CD4-positive, alpha-beta T cell treated with Interleukin-15 for 4 hours (primary cell): ENCODE measurements at regions not wholly inside any gene's neighbourhood (a gene's known extent, or its start where the extent isn't known, plus 50 kb on each side); places are given as distances from the start of the nearest gene placed in this dataset.
"Not testable (repeated sequence)": the region's sequence is repeated elsewhere in the genome, so short reads cannot be mapped to it uniquely, and the experiment has no call there.

Experiments used
- DNase-seq: peaks from one replicate; pipeline ENCODE4 v3.0.0-alpha.2; 2020; ENCODE audit warnings: low spot score

DNA sequence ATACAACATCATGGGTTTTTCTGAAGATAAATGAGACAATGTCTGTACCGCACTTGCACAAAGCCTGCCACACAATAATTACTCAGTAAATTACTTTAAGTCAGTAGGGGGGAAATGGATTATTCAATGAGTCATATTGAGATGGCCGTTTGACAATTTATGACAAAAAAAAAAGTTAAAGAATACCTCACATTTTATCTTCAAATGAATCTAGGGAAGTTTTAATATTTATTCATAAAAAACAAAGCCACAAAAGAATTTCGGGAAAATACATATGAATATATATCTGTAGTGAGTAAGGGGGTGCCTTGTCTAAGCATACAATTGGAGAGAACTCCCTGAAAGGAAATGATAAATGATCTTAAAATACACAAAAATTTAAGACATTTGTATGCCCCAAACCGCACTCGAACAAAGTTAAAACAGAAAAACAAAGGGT is 197.0 kb upstream of the SLC7A11 start:
- DNase-seq, result no peak

DNA sequence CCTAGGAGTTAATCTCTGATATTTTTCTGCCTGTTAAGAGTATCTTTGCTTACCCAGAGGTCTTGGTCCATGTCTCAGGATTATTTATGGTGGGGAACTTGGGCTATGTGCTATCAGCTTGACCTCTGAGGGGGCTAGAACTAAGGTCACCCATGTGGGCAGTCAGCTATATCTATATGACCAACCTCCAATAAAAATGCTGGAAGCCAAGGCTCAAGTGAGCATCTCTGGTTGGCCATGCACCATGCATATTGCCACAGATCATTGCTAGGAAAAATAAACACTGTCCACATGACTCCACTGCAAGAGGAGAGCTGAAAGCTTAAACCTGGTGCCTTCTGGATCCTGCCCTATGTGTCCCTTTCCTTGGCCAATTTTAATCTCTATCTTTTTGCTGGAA is 196.5 kb upstream of the SLC7A11 start:
- DNase-seq, result no peak

DNA sequence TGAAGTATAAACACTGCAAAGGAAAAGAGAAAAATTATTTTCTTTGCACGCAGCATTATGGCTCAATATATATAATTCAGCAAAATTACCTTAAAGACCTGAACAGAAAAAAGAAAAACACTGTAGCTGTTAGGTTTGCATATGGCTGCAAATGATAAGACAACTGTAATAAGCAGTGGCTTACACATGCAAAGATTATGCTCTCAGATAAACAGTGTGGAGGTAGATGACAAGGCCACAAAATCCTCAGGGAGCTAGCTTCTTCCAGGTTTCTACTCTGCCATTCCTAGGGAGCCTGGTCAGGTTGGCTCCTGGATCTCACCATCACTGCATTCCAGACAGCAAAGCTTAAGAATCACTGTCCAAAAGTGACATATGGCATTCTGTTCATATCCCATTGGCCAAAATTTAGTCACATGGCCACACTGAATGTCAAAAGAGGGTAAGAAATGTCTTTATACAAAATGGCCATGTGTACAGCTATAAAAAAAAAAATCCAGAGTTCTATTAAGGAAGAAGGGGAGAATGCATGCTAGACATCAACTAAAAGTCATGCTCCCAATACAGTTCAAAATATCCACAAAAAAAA is 195.2 kb upstream of the SLC7A11 start:
- DNase-seq, result no peak

DNA sequence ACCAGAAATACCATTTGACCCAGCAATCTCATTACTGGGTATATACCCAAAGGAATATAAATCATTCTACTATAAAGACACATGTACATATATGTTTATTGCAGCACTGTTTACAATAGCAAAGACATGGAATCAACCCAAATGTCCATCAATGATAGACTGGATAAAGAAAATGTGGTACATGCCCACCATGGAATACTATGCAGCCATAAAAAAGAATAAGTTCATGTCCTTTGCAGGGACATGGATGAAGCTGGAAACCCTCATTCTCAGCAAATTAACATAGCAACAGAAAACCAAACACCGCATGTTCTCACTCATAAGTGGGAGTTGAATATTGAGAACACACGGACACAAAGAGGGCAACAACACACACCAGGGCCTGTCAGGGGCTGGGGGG is 193.6 kb upstream of the SLC7A11 start:
- not testable (repeated sequence) for DNase-seq

DNA sequence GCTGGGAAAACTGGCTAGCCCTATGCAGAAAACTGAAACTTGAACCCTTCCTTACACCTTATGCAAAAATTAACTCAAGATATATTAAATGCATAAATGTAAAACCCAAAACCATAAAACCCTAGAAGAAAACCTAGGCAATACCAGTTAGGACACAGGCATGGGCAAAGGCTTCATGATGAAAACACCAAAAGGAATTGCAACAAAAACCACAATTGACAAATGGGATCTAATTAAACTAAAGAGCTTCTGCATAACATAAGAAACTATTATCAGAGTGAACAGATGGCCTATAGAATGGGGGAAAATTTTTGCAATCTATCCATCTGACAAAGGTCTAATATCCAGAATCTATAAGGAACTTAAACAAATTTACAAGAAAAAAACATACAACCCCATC is 192.9 kb upstream of the SLC7A11 start:
- not testable (repeated sequence) for DNase-seq

GRCh38 chr4:138428611-138429010 is 186.5 kb upstream of the SLC7A11 start:
- DNase-seq, result no peak

GRCh38 chr4:138426786-138427185 is 184.6 kb upstream of the SLC7A11 start:
- DNase-seq, result no peak

DNA sequence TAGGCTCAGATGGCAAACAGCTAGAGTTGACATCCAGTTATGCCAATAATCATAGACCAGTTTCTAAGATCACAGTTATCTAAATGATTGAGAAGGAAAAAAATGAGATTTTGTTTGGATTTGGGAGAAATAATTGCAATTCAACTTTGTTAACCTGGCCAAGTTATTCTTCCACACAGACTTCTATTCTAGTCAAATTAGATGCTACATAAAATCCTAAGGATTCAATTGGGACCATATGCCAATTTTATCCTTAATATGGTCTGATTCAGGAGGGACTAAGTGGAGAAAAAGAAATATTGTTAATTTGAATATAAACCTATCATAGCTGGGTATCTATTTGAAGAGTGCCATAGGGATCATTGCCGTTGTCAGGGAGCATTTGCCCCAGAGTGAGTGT is 178.3 kb upstream of the SLC7A11 start:
- DNase-seq, result no peak

DNA sequence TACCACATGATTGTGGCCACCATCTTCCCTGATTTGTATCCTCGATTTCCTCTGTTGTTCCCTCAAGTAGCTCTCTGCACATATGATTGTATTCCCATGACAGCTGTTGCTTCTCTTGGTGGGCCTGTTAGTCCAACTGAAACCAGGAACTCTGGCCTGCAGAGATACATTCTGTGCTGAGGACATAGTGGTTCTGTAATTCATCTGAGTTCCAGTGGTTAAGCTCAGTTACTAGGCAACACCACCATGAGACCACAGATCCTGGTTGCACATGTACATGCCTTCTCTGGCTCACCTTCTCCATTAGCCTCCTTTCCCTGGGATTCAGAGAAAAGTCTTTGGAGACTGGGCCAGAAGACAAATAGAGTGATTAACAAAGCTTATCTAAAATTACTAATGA is 172.1 kb upstream of the SLC7A11 start:
- DNase-seq, result no peak

- no peak for DNase-seq
These were observed 171.1 kb upstream of the SLC7A11 start for GRCh38 chr4:138413273-138413672.

DNA sequence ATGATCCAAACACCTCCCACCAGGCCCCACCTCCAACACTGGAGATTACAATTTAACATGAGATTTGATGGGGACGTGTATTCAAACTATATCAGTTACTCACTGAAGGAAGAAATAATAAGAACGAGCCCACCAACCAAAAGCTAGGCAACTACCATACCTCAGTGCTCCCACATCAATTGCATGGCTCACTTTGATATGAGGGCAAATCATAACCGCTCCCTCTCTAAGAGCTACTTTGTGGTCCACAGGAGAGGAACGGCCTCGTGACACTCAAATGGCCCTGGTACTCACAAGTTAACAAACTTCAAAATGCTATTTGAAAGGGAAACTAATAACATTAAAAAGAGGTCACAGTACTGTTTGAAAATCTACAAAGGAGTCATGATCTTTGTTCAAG is 170.7 kb upstream of the SLC7A11 start:
- DNase-seq, result no peak

DNA sequence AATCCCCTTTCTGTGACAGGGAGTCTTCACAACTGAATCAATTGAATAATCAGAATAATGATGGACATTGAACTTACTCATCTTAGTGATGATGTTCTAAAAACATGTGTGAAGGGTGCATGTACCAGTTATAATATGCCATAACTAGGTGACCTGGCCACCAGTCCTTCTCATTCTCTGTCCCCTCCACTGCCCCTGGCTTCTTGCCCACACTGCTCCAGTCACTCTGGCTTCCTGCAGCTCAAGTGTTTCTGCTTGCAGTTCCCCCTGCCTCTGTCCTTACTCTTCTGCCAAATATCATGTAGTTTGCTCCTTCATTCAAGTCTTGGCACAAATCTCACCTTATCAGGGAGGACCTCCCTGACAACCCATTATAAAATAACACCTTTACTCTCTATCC is 168.1 kb upstream of the SLC7A11 start:
- DNase-seq, result no peak

- DNase-seq, result no peak
These were observed 167.5 kb upstream of the SLC7A11 start for GRCh38 chr4:138409670-138410069.

- no peak for DNase-seq
These were observed 166.6 kb upstream of the SLC7A11 start for GRCh38 chr4:138408758-138409157.

DNA sequence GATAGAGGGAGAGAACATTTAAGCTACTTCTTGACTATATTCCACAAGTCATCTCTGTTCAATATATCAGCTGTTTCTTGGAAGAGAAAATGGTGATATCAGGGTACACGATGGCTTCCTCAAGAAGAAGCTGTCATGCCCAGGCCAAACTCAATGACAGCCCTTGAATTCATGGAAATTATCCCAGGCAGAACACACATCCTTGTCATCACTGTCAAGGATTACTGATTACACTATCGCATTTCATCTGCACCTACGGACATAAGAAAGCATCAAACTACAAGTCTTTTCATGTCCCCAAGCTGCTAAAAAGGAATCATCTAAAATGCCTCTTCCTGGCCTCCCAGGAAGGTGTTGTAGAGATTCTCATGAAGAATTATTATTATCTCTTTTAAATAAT is 165.2 kb upstream of the SLC7A11 start:
- no peak for DNase-seq

GRCh38 chr4:138406876-138407275 is 164.7 kb upstream of the SLC7A11 start:
- no peak for DNase-seq

DNA sequence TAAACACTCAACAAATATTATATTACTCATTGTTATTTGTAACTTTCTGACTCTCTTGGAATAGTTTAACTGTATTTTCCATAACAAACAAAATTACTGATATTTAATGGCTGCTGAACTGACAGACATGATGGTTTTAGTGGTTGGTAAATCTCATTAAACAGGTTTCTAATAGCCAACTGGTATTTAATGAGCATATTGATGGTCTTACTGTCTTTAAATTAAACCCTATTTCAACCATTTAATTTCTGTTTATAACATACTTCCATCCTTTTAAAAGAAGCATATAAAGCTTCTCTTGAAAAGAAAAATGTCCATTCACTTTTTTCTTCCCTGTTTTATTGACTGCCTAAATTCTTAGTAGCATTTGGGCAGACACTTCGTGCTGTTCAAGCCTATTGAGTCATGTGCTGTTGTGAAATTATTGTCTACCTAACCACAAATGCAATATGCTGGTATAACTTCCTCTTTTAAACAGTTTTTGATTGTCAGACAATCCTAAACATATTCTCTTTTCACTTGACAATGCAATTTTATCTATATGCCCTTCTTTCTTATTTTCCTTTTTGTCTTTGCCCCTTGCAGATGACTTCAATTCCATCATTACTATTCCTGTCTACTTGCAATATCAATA is 163.9 kb upstream of the SLC7A11 start:
- no peak for DNase-seq

DNA sequence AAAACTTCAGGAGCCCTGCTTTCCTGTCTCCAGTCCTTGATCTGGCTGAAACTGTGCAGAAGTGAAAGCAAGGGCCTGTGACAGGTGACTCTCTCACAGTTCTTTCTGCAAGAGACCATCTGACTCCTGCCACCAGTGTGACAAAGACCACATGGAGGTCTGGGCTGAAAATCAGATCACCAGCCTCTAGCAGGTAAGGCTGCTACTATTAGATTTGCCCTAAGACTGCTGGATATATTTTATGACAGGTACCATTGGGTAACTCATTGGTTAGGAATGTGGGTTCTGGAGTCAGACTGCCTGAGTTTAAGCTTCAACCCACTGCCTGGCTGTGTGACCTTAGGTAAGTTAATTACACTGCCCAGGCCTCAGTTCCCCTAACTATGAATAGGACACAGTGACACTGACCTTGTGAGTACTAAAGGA is 163.3 kb upstream of the SLC7A11 start:
- DNase-seq, result no peak

GRCh38 chr4:138404801-138405200 is 162.7 kb upstream of the SLC7A11 start:
- DNase-seq, result no peak

DNA sequence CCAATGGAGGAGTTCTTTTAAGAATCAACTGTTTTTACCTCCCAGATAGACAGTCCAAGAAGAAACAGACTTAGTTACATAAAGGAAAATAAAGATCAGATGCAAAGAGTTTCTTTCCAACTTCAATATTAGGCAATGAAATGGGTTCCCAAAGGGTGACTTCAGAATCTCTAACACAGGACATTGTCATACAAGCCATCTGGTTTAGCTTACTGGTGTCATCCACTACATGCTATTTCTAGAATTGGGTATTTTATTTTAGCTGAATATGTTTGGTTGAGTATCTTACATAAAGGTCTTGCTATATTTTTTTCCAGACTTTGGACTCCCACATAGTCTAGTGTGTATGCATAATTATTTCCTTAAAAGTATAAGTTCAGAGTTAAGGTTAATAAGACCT is 162.1 kb upstream of the SLC7A11 start:
- no peak for DNase-seq

GRCh38 chr4:138401334-138401733 is 159.2 kb upstream of the SLC7A11 start:
- no peak for DNase-seq

DNA sequence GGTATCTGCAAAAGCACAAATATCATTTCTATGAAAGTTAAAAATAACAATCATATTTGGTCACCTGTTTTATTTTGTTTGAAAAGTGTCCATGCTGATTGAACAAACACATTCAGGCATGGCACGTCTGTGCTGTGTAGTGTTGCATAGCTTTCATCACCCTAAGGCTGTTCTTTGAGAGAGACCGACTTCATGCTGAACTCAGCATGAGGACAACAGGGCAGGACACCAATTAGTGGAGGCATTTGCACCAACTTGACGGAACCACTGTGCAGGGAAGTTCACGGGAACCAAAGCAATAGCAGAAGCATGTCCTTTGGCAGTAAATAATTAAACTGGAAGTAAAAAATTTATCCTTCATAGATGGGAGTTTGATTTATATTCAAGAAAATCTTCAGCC is 158.4 kb upstream of the SLC7A11 start:
- no peak for DNase-seq

- no peak for DNase-seq
These were observed 157.9 kb upstream of the SLC7A11 start for GRCh38 chr4:138400066-138400465.

GRCh38 chr4:138399081-138399480 is 156.9 kb upstream of the SLC7A11 start:
- DNase-seq, result no peak
